Prostate gland (tissue), 2 donors: ENCODE measurements at regions not wholly inside any gene's neighbourhood (a gene's known extent, or its start where the extent isn't known, plus 50 kb on each side); places are given as distances from the start of the nearest gene placed in this dataset.

Source experiments
- DNase-seq: peaks from one replicate; pipeline ENCODE4 v3.0.0-alpha.2; 2019; ENCODE audit warnings: low spot score
- H3K27ac ChIP-seq, 2 donors: fragments of 200-600 bp; sonication (generic); 2 replicates each; pipeline ENCODE4 v1.5.1; 2017 to 2019
- H3K27me3 ChIP-seq: fragments of 200-600 bp; sonication (generic); replicated peaks from 2 replicates; pipeline ENCODE4 v1.5.1; 2019; ENCODE audit not compliant: insufficient read depth
- H3K36me3 ChIP-seq, 2 donors: fragments of 200-600 bp; sonication (generic); 1 replicate in 1 of 2; 2 replicates in 1 of 2; pipeline versions ENCODE4 v1.5.1 to v1.8.1; 2017 to 2019
- H3K4me1 ChIP-seq: fragments of 200-600 bp; sonication (generic); replicated peaks from 2 replicates; pipeline ENCODE4 v1.5.1; 2019
- H3K4me3 ChIP-seq, 2 donors: fragments of 200-600 bp; sonication (generic); 2 replicates each; pipeline ENCODE4 v1.5.1; 2017 to 2019
- H3K9me3 ChIP-seq: fragments of 200-600 bp; sonication (generic); 2 replicates; pipeline ENCODE4 v1.5.1; 2017
- POLR2A ChIP-seq: fragments of 450-650 bp; IDR thresholded peaks from one replicate; pipeline ENCODE4 v1.6.1; 2016; ENCODE audit warnings: antibody characterized with exemption, mild to moderate bottlenecking
- POLR2AphosphoS5 ChIP-seq: sonication (generic); formaldehyde crosslinking; IDR thresholded peaks from one replicate; pipeline ENCODE4 v1.6.1; 2017; ENCODE audit warnings: antibody characterized with exemption
- WGBS: methylation state at CpG from one replicate; pipeline ENCODE4 v1.1.5; 2018; 5-methylcytosine and 5-hydroxymethylcytosine counted together
- intact Hi-C: fragments of 100-400 bp; cut with DNase I; formaldehyde crosslinking; loops from one replicate; pipeline ENCODE4 v1.14.2; 2022
- TF ChIP-seq, protein P1 (sequence below), 4 experiments: fragments of 200-600 bp in 2 of 4; fragments of 450-650 bp in 2 of 4; sonication (generic) in 2 of 4; IDR thresholded peaks; 1 replicate in 3 of 4; 2 replicates in 1 of 4; pipeline ENCODE4 v1.5.1; 2016 to 2019; ENCODE audit warnings: antibody characterized with exemption in 4 of 4, mild to moderate bottlenecking in 2 of 4, moderate library complexity in 2 of 4

GRCh38 chr2:235419996-235420395 lies 73.8 kb upstream of the AGAP1 start:
- Histone ChIP-seq H3K4me3 (no peak overlapping the region), H3K9me3 (no peaks in the 10 kb centered on the region), H3K36me3 (no peaks in the 10 kb centered on the region), H3K4me1 (no peaks in the 10 kb centered on the region), H3K27me3 (no peaks in the 10 kb centered on the region), H3K27ac (no peak overlapping the region)
- DNase-seq, result no peak
- TF ChIP-seq, protein P1, sequence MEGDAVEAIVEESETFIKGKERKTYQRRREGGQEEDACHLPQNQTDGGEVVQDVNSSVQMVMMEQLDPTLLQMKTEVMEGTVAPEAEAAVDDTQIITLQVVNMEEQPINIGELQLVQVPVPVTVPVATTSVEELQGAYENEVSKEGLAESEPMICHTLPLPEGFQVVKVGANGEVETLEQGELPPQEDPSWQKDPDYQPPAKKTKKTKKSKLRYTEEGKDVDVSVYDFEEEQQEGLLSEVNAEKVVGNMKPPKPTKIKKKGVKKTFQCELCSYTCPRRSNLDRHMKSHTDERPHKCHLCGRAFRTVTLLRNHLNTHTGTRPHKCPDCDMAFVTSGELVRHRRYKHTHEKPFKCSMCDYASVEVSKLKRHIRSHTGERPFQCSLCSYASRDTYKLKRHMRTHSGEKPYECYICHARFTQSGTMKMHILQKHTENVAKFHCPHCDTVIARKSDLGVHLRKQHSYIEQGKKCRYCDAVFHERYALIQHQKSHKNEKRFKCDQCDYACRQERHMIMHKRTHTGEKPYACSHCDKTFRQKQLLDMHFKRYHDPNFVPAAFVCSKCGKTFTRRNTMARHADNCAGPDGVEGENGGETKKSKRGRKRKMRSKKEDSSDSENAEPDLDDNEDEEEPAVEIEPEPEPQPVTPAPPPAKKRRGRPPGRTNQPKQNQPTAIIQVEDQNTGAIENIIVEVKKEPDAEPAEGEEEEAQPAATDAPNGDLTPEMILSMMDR (IDR thresholded peaks at IDR 0.05), result no peak
- TF ChIP-seq POLR2A (no peak), POLR2AphosphoS5 (no peak)
- intact Hi-C loops, result no loop called here
- WGBS, result 68% methylated on average over 8 of the region's 8 CpGs

GRCh38 chr2:235421618-235422017 lies 72.2 kb upstream of the AGAP1 start:
- H3K4me3 ChIP-seq, result no peak overlapping the region
- H3K4me1 ChIP-seq, result no peaks in the 10 kb centered on the region
- no peaks in the 10 kb centered on the region for H3K36me3 ChIP-seq
- DNase-seq, result no peak
- intact Hi-C loops, result no loop called here
- no peaks in the 10 kb centered on the region for H3K27me3 ChIP-seq
- no peaks in the 10 kb centered on the region for H3K9me3 ChIP-seq
- no peak overlapping the region for H3K27ac ChIP-seq
- TF ChIP-seq POLR2A, result no peak
- TF ChIP-seq POLR2AphosphoS5, result no peak
- TF ChIP-seq, protein P1 (IDR thresholded peaks at IDR 0.05), result no peak
- WGBS, result 93% methylated on average over 2 of the region's 2 CpGs

DNA sequence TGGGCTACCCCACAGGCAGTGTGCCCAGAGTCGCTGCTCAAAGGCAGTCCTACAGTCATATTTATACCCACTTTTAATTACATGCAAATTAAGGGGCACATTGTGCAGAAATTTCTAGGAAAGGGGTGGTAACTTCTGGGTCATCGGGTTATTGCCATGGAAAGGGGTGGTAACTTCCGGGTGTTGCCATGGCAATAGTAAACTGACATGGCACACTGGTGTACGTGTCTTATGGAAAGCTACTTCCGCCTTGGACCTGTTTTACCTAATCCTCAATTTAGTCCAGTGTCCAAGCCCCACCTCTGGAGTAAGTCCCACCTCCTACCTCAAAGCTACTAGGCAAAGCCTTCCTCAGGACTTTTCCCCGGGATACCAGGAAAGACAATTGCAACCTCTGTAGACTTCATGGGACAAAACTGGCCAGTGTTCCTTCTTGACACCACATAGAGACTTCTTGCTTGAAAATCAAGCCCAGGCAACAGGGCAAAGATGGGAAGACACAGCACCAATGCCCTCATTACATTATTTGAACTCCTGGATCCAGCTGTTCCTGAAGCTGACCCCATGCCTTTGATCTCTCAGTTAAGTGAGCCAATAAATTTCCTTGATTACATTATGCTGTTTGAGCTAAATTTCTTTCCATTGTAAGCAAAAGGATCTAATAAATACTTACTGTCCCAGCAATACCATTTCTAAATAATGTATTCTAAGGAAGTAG lies 63.3 kb upstream of the AGAP1 start:
- Histone ChIP-seq H3K27ac (no peak overlapping the region), H3K4me1 (no peaks in the 10 kb centered on the region), H3K4me3 (no peak overlapping the region), H3K36me3 (no peaks in the 10 kb centered on the region), H3K9me3 (no peaks in the 10 kb centered on the region), H3K27me3 (no peaks in the 10 kb centered on the region)
- WGBS, result 90% methylated on average over 6 of the region's 6 CpGs
- DNase-seq, result no peak
- intact Hi-C loops, result no loop called here
- no peak for TF ChIP-seq POLR2A
- TF ChIP-seq, protein P1 (IDR thresholded peaks at IDR 0.05), result no peak
- no peak for TF ChIP-seq POLR2AphosphoS5

GRCh38 chr2:235432741-235433520 lies 60.9 kb upstream of the AGAP1 start:
- intact Hi-C loops, result no loop called here
- H3K27me3 ChIP-seq, result no peaks in the 10 kb centered on the region
- WGBS, result 60% methylated on average over 17 of the region's 17 CpGs
- H3K4me1 ChIP-seq, result no peaks in the 10 kb centered on the region
- H3K9me3 ChIP-seq, result no peaks in the 10 kb centered on the region
- no peak overlapping the region for H3K4me3 ChIP-seq
- no peak for DNase-seq
- no peak overlapping the region for H3K27ac ChIP-seq
- H3K36me3 ChIP-seq, result no peaks in the 10 kb centered on the region
- TF ChIP-seq, protein P1 (IDR thresholded peaks at IDR 0.05), result no peak
- TF ChIP-seq POLR2A, result no peak
